ENCODE measurements at regions not wholly inside any gene's neighbourhood (a gene's known extent, or its start where the extent isn't known, plus 50 kb on each side); places are given as distances from the start of the nearest gene placed in this dataset.

DNA sequence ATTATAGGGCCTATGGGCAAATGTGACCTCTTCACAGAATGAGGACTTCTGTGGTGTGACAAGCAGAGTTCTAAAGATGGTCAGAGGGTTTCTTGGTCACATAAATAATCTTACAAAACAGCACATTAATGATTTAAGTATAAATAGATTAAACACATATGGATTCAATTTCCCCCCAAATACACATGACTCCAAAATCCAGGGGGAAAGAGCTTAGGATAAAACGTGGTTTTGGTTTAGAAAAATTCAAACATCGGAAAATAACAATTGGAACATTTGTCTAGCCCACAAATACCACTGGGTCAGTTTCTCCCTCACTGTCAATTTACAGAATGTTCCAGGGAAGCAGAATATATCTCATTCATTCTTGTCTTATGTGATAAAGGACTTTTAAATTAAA is 283.1 kb downstream of the COG6 start:
- no peak for DNase-seq (ENCODE audit: low read depth)

DNA sequence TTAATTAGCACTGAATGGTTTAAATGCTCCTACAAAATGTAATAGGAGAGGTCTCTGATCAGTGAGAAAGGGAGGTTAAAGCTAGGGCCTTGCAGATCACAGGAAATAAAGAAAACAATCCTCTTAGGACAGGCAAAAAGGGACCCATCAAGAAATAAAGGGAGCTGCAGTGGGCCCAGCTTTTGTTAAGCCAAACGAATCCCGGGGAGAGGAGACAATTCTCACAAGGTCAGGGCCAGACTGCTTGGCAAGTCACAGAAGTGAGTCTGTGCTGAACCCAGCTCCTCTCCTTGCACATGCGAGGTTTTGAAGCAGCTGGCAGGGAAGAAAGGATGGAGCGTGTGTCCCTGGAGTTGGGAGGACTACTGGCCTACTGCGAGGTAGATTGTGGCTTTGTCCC is 285.8 kb downstream of the COG6 start:
- no peak for DNase-seq (ENCODE audit: low read depth)

GRCh38 chr13:39941911-39942551 is 286.6 kb downstream of the COG6 start:
- no peak for DNase-seq (ENCODE audit: low read depth)

GRCh38 chr13:39942552-39943273 is 287.3 kb downstream of the COG6 start:
- peak; percentile 49 for DNase-seq (ENCODE audit: low read depth)

- no peak for DNase-seq (ENCODE audit: low read depth)
These were observed 288.2 kb downstream of the COG6 start for GRCh38 chr13:39943711-39944110.

DNA sequence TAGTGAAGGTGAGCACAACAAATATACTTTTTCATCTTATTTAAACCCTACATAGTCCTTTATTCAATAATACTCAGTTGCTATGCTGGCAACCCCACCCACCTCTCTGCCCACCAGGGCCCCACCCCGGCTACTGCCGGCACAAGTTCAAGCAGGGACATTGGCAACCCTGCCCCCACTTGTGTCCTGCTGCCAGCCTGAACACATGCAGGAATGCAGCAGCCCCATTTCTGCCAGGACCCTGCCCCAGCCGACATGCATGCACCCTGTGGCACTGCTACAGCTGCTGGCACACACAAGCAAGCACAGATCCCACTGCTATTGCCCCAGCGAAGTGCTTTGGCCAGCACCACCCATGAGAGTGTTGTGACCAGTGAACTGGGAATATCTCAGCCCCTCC is 289.8 kb downstream of the COG6 start:
- no peak for DNase-seq (ENCODE audit: low read depth)

DNA sequence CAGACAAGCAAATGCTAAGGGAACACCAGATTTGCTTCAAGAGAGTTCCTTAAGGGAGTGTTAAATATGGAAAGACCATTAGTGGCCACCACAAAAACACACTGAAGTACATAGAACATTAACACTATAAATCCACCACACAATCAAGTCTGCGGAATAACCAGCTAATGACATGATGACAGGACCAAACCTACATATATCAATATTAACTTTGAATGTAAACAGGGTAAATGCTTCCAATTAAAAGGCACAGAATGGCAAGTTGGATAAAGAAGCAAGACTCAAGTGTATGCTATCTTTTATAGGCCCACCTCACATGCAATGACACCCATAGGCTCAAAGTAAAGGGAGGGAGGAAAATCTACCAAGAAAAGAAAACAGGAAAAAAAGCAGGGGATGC is 291.3 kb downstream of the COG6 start:
- no peak for DNase-seq (ENCODE audit: low read depth)

- no peak for DNase-seq (ENCODE audit: low read depth)
These were observed 295.8 kb downstream of the COG6 start for GRCh38 chr13:39951301-39951700.

GRCh38 chr13:39952249-39953233 is 297.1 kb downstream of the COG6 start:
- no peak for DNase-seq (ENCODE audit: low read depth)

- DNase-seq (ENCODE audit: low read depth) = no peak
These were observed 299.0 kb downstream of the COG6 start for GRCh38 chr13:39954476-39954875.

GRCh38 chr13:39955560-39955959 is 300.1 kb downstream of the COG6 start:
- DNase-seq (ENCODE audit: low read depth) = no peak

- DNase-seq (ENCODE audit: low read depth) = no peak
These were observed 300.6 kb downstream of the COG6 start for GRCh38 chr13:39956036-39956435.

DNA sequence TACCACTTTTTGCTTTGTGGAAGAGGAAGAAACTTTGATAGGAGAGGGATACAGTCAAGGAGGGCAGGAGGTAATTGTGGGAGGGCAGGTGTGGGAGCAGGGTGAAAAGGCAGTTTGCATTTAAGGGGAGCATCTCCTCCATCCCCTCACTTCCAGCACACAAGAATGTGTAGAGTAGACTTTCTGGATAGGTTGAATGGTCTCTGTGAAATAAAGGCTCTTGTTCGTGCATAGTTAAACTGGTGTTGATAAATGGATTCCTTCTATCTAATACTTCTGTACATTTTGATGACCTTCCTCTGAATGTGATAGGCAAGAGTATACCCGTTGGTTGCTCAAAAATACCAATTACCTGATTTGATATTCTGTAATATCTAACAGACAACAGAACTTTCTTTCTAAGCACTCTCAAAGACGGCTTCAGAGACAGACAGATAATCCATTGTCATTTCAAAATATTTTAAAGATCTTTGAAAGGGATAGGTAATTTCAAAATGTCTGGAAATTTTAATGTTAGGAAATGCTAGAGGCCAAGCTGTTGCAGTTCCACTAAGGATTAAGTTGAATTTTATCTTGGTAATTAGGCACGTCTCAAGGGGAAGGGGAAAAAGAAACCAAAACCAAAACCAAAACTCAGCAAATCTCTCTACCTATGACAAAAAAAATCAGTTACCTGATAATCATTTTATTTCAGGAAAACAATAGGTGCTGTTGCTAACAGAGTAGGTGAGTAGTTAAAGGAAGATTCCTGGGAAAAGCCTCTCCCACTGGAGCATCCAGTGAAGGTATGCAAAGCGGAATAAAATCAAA is 302.6 kb downstream of the COG6 start:
- DNase-seq (ENCODE audit: low read depth) = no peak

DNA sequence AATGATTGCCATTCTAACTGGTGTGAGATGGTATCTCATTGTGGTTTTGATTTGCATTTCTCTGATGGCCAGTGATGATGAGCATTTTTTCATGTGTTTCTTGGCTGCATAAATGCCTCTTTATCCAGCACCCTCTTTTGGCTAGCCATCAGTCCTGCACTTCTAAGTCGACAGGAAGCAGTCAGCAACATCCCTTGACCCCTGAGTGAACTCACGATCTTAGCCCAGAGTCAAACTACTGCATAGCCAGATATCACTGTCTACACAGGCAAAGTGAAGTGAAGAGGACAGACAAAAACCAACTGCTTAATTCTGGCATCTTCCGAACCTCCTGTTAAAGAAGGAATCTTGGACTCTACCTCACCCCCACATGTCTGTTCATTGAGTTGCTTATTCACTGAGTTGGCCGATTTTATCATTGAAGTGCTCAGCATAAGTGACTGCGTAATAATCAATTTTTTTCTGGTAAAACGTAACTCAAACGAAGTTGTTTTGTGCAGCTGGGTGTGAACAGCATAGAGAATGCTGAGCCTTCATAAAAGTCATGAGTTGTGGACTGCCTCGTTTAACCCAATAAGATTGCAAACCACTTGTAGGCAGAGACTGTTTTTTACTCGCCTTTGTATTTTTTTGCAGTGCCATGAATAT is 304.2 kb downstream of the COG6 start:
- DNase-seq (ENCODE audit: low read depth) = no peak

- no peak for DNase-seq (ENCODE audit: low read depth)
These were observed 304.7 kb downstream of the COG6 start for GRCh38 chr13:39960191-39960590.

GRCh38 chr13:39961036-39961435 is 305.6 kb downstream of the COG6 start:
- no peak for DNase-seq (ENCODE audit: low read depth)

GRCh38 chr13:39963612-39964011 is 308.1 kb downstream of the COG6 start:
- DNase-seq (ENCODE audit: low read depth) = no peak

GRCh38 chr13:39965309-39965708 is 309.8 kb downstream of the COG6 start:
- no peak for DNase-seq (ENCODE audit: low read depth)

GRCh38 chr13:39967199-39967959 is 311.9 kb downstream of the COG6 start:
- no peak for DNase-seq (ENCODE audit: low read depth)

DNA sequence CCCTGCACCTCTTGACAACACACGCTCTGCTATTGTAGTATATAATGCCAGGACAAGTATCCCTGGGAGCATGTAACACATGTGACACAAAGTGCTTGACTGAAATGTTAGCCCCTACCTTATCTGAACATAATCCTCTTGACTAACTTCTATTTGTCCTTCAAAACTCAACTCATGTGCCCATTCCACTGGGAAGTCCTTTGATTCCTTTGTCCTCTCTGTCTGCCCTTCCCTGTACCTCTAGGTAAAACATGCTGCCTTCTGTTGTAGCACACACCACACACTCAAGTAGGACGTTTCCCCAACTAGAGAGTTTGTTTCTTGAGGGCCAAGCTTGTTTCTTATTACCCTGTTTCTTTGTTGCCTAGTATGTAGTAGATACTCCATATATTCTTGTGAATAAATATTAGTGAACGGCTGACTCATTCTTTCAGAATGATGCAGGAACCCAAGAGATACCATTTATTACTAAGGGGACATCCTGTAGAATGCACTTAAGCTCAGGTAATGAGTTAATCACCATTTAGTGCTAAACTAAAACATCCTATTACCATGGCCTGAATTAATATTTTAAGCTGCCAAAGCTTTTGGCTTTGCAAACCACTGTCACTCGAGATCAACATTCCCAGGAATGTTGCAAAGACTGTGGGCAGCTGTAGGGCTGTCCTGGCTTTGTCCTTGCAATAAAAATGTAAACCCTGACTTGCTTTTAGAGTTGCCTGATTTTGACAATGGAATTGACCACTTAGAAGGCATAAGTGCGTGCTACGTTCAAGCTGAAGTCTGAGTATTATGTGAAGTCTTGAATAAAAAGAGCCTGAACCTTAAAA is 313.4 kb downstream of the COG6 start:
- DNase-seq (ENCODE audit: low read depth) = no peak
